CD4-positive, alpha-beta T cell treated with Interleukin-12 subunit alpha and Interleukin-12 subunit beta, for 1 hour (primary cell): ENCODE measurements at regions not wholly inside any gene's neighbourhood (a gene's known extent, or its start where the extent isn't known, plus 50 kb on each side); places are given as distances from the start of the nearest gene placed in this dataset.

Experiments used
- DNase-seq: peaks from one replicate; pipeline ENCODE4 v3.0.0-alpha.2; 2020

- DNase-seq: no peak
Measured at GRCh38 chrX:39725928-39726619, 371.7 kb downstream of the BCOR start.

DNA sequence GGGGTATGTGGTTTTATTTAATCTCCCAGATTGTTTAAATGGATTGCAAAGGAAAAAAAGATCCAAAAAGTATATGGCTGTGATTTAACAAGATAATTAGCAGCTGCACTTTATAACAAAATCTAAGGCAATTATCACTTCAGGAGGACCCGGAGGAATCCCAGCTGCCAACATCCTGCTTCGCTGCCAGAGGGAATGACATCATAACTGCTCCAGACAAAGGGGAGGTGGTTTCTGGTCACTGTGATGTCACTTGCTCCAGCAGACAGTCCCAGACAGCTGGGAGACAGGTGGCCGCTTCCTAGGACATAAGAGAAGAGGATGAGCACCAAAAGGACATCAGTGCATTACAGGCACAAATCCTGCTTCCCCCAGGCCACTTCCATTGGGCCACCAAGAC, 371.0 kb downstream of the BCOR start:
- no peak for DNase-seq

- no peak for DNase-seq
Measured at GRCh38 chrX:39728025-39728424, 369.7 kb downstream of the BCOR start.

GRCh38 chrX:39728852-39729598, 368.7 kb downstream of the BCOR start:
- no peak for DNase-seq

DNA sequence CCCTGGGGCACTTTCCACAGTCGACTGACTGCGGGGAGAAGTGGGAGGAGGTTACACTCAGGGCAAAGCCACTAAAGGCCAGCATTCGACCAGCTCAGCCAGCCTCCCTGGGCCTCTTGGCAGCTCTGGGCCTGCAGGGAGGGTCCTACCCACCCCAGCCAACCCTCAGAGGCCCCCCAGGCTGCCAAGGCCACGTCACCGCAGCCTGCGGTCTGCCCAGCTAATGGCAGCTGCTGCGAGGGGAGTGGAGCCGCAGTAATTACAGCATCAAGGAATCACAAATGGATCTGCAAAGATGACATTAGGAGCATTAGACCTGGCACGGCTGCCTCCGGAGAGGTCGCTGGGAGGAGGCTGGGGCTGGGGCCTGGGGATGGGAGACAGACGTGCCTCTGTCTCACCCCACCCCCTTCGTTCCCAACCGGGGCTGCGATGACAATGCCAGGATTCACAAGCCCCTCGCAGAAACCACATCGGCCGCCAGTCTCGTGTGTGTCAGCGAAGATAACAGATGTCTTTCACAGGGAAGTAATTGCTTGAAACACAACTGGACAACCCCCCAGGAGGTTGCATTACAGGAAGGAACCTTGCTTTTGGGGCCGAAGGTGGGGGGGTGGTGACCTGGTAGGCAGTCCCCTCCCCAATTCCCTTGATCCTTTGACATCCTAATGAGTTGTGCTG, 367.6 kb downstream of the BCOR start:
- no peak for DNase-seq

GRCh38 chrX:39730662-39731329, 367.0 kb downstream of the BCOR start:
- peak; percentile 58 for DNase-seq

DNA sequence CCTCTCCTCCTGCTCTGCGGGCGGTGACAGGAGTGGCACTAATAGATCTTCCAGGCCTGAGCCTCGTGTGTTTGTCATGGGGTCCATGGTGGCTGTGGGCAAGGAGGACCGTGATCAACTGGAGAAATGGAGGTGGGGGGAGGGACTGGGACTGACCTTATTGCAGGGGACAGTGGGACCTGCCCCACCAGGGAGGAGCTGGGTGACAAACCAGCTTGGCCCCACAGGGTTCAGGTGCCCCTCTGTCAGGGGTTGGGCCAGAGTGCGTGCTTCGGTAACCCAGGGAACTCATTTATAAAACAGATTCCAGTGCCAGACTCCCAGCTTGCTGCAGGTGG, 366.5 kb downstream of the BCOR start:
- DNase-seq: no peak

DNA sequence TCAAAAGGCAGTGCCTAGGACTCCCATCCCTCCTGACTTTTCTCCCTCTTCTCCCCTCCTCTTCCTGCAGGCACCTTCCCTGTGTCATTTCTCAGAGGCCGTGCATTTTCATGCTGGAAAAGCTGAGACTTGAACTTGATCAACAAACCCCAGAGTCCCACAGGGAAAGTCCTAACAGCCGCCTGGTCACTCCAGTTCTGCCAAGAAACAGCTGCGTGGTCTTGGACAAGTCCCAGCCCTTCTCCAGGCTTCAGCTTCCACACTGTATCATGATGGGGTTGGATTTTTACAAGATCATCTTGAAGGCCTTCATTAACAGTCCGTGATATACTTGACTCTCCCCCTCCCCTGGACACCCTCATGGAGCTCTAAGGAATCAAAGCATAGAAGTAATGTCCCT, 366.0 kb downstream of the BCOR start:
- no peak for DNase-seq

GRCh38 chrX:39733745-39734144, 364.0 kb downstream of the BCOR start:
- no peak for DNase-seq

- no peak for DNase-seq
Measured at GRCh38 chrX:39734174-39734776, 363.5 kb downstream of the BCOR start.

DNA sequence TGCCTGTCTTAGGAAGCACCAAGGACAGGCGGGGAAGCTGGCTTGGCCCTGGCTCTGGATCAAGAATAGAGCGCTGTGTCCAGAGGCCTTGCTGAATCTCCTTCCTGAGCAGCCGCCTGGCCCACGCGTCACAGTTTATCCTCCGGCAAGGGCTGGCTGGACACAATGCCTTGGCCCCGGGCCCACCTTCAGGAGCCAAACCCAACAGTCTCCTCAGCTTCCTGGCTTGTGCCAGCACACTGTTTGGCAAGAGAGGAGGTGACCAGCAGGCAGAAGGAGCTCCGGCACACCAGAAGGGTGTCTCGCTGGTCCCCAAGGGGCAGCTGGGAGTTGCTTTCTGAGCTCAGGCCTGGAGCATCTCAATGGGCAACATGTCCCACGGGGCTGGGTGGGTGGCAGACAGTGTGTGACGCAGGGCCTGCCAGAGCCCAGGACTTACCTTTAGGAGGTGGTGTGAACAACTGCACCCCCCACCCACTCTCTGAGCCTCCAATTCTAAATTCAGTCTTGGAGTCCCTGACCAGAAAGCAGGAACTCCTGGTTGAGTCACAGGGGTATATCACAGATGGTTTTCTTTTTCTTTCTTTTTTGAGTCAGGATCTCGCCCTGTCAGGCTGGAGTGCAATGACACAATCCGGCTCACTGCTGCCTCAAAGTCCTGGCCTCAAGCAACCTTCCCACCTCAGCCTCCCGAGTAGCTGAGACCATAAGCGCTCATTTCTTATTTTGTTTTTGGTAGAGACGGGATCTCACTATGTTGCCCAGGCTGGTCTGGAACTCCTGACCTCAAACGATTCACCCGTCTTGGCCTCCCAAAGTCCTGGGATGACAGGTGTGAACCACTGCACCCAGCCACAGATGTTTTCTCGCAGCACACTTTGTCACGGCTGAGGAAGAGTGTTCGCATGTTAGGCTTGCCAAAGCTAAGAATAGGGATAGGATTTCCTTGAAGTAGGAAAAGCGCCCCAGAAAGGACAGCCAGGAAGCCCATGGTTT, 361.2 kb downstream of the BCOR start:
- DNase-seq: no peak

GRCh38 chrX:39739585-39739984, 358.2 kb downstream of the BCOR start:
- no peak for DNase-seq

- no peak for DNase-seq
Measured at GRCh38 chrX:39740078-39740477, 357.7 kb downstream of the BCOR start.

- DNase-seq: no peak
Measured at GRCh38 chrX:39741904-39742303, 355.9 kb downstream of the BCOR start.

- DNase-seq: no peak
Measured at GRCh38 chrX:39745818-39746217, 351.9 kb downstream of the BCOR start.

DNA sequence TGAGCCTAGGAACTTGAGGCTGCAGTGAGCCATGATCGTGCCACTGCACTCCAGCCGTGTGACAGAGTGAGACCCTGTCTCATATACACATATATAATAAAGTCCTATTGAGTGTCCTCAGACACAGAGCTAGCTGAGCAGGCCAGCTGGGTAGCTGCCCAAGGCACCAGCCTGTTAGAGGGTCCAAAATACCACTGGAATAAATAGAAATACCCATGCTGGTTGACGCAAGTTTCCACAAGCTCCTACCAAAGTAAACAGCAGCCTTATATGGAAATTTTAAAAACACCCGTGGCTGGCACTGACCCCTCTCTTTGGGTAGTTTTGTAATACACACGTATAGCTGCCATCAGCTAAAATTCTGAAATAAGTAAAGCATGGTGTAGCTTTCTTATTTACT, 348.6 kb downstream of the BCOR start:
- DNase-seq: no peak

DNA sequence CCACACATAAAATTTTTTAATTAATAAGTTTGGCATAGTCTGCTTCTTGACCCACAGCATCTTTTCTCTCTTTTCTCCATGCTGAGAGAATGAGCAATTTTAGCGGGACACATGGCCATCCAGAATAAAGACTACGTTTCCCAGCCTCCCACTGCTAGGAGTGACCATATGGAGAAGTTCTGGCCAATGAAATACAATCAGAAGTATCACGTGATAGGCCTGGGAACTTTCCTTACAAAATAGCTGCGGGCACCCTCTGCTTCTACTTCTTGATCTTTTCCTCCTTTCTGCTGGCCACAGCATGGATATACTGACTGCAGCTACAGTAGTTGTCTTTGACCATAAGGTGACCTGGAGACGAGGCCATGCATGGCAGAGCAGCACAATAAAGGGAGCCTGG, 348.0 kb downstream of the BCOR start:
- no peak for DNase-seq

DNA sequence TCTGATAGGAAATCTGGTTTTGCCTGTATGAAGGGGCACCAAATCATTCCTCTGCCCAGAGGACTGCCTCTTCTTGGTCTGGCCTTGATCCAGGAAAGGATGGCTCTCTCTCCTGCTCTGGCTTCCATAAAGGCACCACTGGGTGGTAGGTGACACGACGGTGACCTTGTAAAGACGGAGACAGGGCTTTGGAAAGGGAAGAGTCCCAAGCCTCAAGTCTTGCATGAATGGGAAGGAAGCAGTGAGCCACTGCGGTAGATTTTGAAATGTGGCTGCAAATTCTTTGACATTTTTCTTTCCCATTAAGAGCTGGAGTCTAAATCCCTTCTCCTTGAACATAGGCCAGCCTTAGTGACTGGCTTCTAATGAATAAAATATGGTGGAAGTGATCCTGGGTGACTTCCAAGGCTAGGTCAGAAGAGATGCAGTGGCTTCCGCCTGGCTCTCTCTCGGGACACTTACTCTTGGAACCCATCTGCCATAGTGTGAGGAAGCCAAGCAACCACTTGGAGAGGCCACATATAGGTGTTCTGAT, 347.4 kb downstream of the BCOR start:
- DNase-seq: no peak

DNA sequence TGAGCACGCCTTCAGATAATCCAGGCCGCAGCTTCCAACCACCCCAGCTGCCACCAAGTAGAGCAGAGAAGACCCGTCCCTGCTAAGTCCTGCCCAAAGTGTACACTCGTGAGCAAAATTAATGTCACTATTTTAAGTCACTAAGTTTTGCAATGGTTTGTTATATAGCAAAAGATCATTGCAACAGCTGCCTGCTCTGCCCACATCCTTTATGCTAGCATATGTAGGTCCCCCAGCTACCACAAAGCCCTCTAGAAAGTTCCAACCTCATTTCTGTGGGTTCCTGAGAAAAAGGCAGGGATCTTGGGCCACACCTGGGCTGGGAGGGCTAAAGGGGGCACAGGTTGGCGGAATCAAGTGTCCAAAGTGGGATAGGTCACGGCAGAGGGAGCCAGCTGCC, 346.9 kb downstream of the BCOR start:
- DNase-seq: no peak

DNA sequence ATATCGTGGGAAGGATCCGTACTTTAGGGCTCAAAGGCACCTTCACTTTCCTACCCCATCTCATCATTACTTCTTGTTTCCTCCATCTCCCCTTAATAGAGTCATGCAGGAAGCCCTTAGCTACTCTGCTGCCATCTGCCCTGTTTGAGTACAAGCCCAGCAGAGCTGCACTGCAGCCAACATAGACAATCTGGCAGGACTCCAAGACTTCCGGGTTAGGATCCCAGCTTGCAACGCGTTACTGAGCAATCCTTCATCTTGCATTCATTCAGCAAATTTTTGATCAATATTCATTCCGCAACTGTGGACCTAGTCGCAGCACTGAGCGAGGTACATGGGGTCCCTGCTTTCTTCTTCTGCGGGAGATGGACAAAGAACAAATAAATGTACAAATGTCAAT, 344.9 kb downstream of the BCOR start:
- no peak for DNase-seq

- DNase-seq: no peak
Measured at GRCh38 chrX:39753293-39753996, 344.3 kb downstream of the BCOR start.
